ENCODE measurements at regions not wholly inside any gene's neighbourhood (a gene's known extent, or its start where the extent isn't known, plus 50 kb on each side); places are given as distances from the start of the nearest gene placed in this dataset.

DNA sequence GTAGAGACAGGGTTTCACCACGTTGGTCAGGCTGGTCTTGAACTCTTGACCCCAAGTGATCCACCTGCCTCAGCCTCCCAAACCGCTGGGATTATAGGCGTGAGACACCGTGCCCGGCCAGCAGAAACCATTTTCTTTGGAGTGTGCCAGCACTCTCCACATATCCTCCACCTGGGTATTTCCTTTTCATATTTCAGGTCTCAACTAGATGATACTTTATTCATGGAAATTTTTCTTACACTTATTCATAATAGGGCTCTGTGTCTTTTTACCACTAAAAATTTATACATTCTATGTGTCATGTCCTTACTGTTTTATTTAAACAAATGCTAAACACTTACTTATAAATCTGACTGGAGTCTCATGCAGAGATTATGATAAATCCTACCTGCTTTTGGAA lies 305.9 kb downstream of the PCDH20 start:
- TF ChIP-seq POLR2A (IDR thresholded peaks at IDR 0.05) = no peak
- no peak for TF ChIP-seq EP300 (IDR thresholded peaks at IDR 0.05)
- no peak for TF ChIP-seq POLR2AphosphoS5 (IDR thresholded peaks at IDR 0.05)

Measured in gastroesophageal sphincter (tissue), 2 donors.